Mesodermal cell (in vitro differentiated cells): ENCODE measurements at regions not wholly inside any gene's neighbourhood (a gene's known extent, or its start where the extent isn't known, plus 50 kb on each side); places are given as distances from the start of the nearest gene placed in this dataset.
"Not testable (repeated sequence)": the region's sequence is repeated elsewhere in the genome, so short reads cannot be mapped to it uniquely, and the experiment has no call there.

Experiments used
- H3K27ac ChIP-seq: 2 replicates; pipeline ENCODE4 v1.7.0; 2013; ENCODE audit warnings: mild to moderate bottlenecking, low read depth, low read length, moderate library complexity; ENCODE audit not compliant: severe bottlenecking
- H3K36me3 ChIP-seq: 2 replicates; pipeline ENCODE4 v1.7.1; 2013; ENCODE audit warnings: mild to moderate bottlenecking, low read length, moderate library complexity; ENCODE audit not compliant: control insufficient read depth, insufficient read depth
- H3K4me1 ChIP-seq: one replicate; pipeline ENCODE4 v1.7.1; 2013; ENCODE audit warnings: mild to moderate bottlenecking, low read length; ENCODE audit not compliant: insufficient read depth, control insufficient read depth, poor library complexity, severe bottlenecking
- H3K4me3 ChIP-seq: 2 replicates; pipeline ENCODE4 v1.7.0; 2013; ENCODE audit warnings: low read length, control low read depth, mild to moderate bottlenecking; ENCODE audit not compliant: insufficient read depth, poor library complexity, severe bottlenecking; ENCODE audit errors: extremely low read depth
- H3K9me3 ChIP-seq: 2 replicates; pipeline ENCODE4 v1.7.1; 2013; ENCODE audit warnings: mild to moderate bottlenecking, low read length, moderate library complexity; ENCODE audit not compliant: control insufficient read depth
- WGBS, 2 experiments: methylation state at CpG; one replicate each; pipeline ENCODE4 v1.1.5; 2013; ENCODE audit warnings: missing lambda C conversion rate in 2 of 2; ENCODE audit not compliant: insufficient coverage in 2 of 2; 5-methylcytosine and 5-hydroxymethylcytosine counted together

DNA sequence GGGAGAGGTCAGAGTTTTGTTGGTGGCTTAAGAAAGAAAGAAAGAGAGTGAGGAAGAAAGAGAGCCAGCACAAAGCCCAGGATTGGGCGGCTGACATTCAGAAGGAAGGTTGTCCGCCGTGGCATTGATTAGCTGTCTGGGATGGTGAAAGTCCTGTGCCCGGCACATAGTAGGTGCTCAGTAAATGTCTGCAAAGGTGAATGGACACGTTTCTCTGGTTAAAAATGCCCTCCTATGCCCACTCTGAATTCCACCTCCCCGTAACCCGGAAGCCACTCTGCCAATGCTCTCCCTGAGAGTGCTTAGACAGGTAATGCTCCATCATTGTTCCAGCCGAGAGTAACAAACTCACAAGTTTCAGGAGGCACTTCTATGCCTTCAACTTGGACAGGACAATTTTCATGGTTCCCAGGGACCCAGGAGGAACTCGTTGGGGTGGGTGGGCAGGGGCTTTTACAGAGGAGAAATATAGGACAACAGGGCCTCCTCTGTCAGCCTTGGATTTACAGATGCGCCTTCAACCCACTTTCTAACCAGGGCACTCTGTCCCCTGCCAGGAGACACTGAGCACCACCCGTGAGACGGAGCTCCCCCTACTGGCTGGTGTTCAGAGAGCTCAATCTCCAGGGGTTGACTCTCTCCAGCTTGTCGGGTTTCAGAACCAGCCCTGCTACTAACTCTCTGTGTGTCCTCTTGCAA, 411.5 kb upstream of the ZMIZ1 start:
- no peaks in the 10 kb centered on the region for H3K36me3 ChIP-seq
- peak overlapping the region; percentile 81 for H3K27ac ChIP-seq
- H3K4me3 ChIP-seq, result no peak overlapping the region
- 71 to 84% methylated on average over 11 to 13 of the region's 13 CpGs for WGBS, 2 experiments
- peaks cover 4% of the 10 kb centered on the region for H3K9me3 ChIP-seq
- peaks cover 6% of the 10 kb centered on the region for H3K4me1 ChIP-seq

DNA sequence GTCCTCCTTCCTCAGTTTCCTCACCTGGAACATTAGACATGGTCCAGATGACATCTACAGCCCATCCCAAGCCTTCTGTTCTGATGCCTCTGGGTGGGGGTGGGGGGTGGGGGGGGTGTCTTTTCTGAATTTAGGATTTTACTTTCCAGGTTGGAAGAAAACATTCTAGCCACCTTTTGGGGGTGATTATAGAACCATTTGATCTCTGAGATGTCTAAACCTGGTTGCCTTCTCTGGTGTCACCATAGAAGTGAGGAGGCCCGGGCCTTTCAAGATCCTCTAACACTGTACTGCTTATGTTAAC, 411.0 kb upstream of the ZMIZ1 start:
- Histone ChIP-seq H3K27ac (peak overlapping the region; percentile 16), H3K9me3 (peaks cover 4% of the 10 kb centered on the region), H3K4me3 (no peak overlapping the region), H3K4me1 (peaks cover 6% of the 10 kb centered on the region), H3K36me3 (no peaks in the 10 kb centered on the region)
- WGBS, 2 experiments, result 83% methylated on average over 1 of the region's 1 CpG; no CpG with 5 or more reads in 1 of the 2 experiments

DNA sequence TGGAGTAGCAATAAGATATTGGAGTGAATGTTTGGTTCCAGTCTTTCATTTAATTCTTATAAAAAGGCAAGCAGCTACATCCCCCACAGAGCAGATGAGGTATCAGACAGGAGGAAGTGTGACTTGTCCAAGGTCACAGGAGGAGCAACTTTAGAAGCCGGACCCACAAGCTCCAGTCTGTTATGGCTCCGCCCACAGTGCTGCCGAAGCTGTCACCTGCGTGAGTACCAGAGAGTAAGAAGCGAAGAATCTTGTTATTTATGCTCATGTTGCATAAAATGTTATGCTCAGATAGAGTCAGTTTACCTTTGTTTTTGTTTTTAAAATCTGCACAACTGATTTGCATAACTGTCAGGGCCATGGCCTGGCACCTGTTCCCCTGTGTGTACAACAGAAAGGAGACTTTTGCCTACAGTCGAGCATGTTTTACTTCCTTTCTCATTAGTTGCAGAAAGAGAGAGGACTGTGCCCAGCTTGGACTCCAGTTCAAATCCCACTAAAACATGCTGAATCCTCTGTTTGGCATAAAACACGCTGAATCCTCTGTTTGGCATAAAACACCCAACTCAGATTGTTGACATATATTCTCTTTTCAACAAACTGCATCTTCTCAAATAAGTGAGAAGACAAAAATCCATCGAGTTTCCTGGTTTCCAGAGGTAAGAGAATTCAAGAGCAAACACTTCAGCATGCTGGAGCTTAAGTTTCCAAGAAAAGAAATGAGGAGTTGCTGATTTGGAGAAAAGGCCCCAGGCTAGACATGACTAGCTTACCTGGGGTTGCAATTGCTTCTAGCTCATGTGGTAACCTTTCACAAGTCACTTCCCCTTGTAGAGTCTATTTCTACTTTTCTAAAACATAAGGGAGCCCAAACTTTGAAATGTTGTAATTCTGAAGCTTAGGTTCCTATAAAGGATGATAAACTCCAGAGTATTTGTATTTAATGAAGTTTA, 409.8 kb upstream of the ZMIZ1 start:
- H3K4me1 ChIP-seq, result peaks cover 6% of the 10 kb centered on the region
- H3K36me3 ChIP-seq, result no peaks in the 10 kb centered on the region
- no peaks in the 10 kb centered on the region for H3K9me3 ChIP-seq
- no peak overlapping the region for H3K4me3 ChIP-seq
- H3K27ac ChIP-seq, result no peak overlapping the region
- 90 to 94% methylated on average over 7 to 8 of the region's 8 CpGs for WGBS, 2 experiments

DNA sequence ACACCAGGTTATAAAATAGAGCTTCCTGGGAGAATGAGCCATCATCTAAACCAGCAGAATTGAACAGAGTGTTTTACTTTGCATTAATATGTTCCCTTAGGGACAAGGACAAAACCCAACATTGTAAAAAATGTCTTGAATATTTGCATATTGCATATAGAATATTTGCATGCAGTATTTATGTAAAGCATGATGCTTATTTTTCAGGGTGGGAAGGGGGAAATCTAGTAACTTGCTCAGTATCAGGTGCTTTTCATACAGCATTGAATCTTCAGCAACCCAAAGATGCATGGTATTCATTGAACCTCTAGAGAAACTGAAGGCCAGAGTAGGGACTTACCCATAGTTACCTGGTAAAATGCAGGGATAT, 409.2 kb upstream of the ZMIZ1 start:
- Histone ChIP-seq H3K36me3 (no peaks in the 10 kb centered on the region), H3K27ac (no peak overlapping the region), H3K9me3 (peaks cover 5% of the 10 kb centered on the region), H3K4me1 (peaks cover 6% of the 10 kb centered on the region), H3K4me3 (no peak overlapping the region)

DNA sequence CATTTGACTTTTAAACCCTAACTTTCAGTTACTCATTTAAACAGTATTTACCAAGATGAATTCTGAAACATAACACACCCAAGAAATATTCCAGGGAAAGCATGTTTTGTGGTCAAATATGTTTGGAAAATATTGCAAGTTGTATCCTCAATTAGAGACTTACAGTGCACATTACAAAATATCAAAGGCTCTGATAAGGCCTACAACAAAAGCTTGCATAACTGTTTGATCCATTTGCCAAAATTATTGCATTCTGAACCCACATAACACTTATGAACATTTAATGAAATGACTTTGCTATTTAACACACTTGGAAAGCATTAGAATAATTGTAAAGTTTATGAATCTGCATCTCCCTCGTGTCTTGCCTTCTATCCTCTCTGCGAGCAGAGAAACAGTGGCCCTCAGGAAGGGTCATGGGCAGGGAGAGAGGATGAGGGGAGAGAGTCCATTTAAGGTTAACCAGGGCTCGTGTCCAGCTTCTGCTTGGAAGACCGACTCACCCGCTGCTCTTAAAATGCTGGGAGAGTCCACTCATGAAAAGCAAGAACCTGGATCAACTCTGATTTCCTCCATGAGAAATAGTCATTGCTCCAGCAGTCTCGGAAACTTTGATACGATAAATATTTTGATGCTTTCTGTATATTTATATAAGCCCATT, 408.2 kb upstream of the ZMIZ1 start:
- 83 to 95% methylated on average over 3 to 4 of the region's 7 CpGs for WGBS, 2 experiments
- peaks cover 11% of the 10 kb centered on the region for H3K9me3 ChIP-seq
- no peak overlapping the region for H3K4me3 ChIP-seq
- no peak overlapping the region for H3K27ac ChIP-seq
- H3K4me1 ChIP-seq, result peaks cover 6% of the 10 kb centered on the region
- H3K36me3 ChIP-seq, result no peaks in the 10 kb centered on the region

DNA sequence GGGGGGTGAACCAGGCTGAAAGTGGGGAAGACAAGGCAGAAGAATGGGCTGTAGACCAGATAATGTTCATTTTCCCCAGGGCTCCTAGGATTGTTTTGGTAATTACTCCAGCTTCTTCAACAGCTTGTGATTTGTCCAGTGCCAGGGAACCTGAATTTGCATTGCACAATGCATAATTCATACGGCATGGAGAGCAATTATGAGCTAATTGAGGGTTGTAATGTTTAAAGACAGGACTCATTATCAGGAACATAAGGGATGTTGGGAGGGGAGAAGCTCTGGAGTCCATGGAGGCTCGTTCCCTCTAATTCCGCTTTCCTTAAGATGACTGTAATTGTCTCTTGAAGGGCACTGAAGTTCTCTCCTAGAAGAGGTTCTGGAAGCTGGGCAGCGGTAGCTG, 405.0 kb upstream of the ZMIZ1 start:
- 88 to 93% methylated on average over 2 to 3 of the region's 4 CpGs for WGBS, 2 experiments
- H3K9me3 ChIP-seq, result peaks cover 11% of the 10 kb centered on the region
- no peaks in the 10 kb centered on the region for H3K4me1 ChIP-seq
- H3K27ac ChIP-seq, result no peak overlapping the region
- H3K4me3 ChIP-seq, result no peak overlapping the region
- no peaks in the 10 kb centered on the region for H3K36me3 ChIP-seq

DNA sequence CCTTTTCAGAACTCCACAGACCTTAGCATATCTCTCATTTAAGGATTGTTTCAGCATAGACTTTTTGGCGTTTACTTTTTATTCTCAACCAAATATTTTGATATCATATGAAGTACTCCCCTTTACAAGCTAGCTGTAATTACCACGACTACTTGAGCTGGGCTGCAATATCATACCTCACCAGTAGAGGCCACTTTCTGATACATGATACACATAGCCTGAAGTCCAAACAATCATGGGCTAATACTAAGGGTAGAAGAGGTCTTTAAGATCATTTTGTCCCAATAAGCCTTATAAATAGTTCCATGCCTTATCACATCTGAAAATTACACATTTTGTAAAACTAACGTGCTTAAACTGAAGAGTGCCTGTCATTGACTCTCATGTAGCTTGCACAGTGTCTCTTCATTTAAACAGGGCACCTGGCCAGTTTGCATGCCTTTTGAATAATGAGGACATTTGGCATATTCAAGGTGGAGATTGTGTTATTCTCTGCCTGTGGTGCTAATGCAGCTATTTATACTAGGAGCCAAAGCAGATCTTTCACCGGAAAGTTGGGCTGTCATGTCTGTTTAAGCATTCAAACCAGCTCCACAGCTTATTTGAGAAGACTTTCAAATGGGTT, 403.7 kb upstream of the ZMIZ1 start:
- H3K4me3 ChIP-seq, result no peak overlapping the region
- H3K4me1 ChIP-seq, result no peaks in the 10 kb centered on the region
- WGBS, 2 experiments, result 83 to 86% methylated on average over 2 to 4 of the region's 4 CpGs
- H3K9me3 ChIP-seq, result peaks cover 11% of the 10 kb centered on the region
- no peaks in the 10 kb centered on the region for H3K36me3 ChIP-seq
- H3K27ac ChIP-seq, result no peak overlapping the region

DNA sequence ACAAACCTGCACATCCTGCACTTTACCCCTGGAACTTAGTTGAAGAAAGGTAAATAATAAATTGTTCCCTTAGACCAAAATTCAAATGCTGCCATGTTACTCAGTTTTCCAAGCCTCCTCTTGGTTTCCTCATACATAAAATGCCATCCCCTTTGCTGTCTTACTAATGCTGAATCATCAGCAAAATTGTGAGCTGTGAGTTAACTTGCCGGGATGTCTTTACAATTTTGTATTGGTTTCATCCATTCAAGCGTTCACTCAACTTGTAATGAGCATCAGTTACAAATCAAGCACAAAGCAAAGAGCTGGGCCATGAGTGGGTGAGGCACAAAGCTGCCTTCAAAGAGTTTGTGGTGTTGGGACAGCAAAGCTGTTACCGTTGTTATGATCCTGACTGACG, 395.8 kb upstream of the ZMIZ1 start:
- 93 to 100% methylated on average over 2 to 4 of the region's 4 CpGs for WGBS, 2 experiments
- H3K4me3 ChIP-seq, result no peak overlapping the region
- no peaks in the 10 kb centered on the region for H3K9me3 ChIP-seq
- no peaks in the 10 kb centered on the region for H3K36me3 ChIP-seq
- H3K27ac ChIP-seq, result no peak overlapping the region
- H3K4me1 ChIP-seq, result no peaks in the 10 kb centered on the region

DNA sequence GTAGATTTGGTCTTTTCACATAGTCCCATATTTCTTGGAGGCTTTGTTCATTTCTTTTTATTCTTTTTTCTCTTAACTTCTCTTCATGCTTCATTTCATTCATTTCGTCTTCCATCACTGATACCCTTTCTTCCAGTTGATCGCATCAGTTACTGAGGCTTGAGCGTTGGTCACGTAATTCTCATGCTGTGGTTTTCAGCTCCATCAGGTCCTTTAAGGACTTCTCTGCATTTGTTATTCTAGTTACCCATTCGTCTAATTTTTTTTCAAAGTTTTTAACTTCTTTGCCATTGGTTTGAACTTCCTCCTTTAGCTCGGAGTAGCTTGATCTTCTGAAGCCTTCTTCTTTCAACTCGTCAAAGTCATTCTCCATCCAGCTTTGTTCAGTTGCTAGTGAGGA, 387.6 kb upstream of the ZMIZ1 start:
- WGBS, 2 experiments, result 88 to 95% methylated on average over 5 to 6 of the region's 7 CpGs

DNA sequence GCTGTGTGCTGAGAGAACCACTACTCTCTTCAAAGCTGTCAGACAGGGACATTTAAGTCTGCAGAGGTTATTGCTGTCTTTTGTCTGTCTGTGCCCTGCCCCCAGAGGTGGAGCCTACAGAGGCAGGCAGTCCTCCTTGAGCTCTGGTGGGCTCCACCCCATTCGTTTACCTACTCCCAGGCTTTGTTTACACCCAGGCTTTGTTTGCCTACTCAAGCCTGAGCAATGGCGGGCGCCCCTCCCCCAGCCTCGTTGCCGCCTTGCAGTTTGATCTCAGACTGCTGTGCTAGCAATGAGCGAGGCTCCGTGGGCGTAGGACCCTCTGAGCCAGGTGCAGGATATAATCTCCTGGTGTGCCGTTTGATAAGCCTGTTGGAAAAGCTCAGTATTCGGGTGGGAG, 386.8 kb upstream of the ZMIZ1 start:
- not testable (repeated sequence) for H3K36me3 ChIP-seq, H3K9me3 ChIP-seq
- whole genome bisulfite sequencing, 2 experiments, result 98 to 100% methylated on average over 3 to 5 of the region's 10 CpGs

More for the DNA sequence above, 387.6 kb upstream of the ZMIZ1 start:
- not testable (repeated sequence) for H3K9me3 ChIP-seq, H3K4me3 ChIP-seq, H3K4me1 ChIP-seq, H3K36me3 ChIP-seq, H3K27ac ChIP-seq

More for the DNA sequence above, 386.8 kb upstream of the ZMIZ1 start:
- H3K4me3 ChIP-seq, H3K27ac ChIP-seq, H3K4me1 ChIP-seq: not testable (repeated sequence)
